ENCODE measurements at regions not wholly inside any gene's neighbourhood (a gene's known extent, or its start where the extent isn't known, plus 50 kb on each side); places are given as distances from the start of the nearest gene placed in this dataset.
"Not testable (repeated sequence)": the region's sequence is repeated elsewhere in the genome, so short reads cannot be mapped to it uniquely, and the experiment has no call there.

- DNase-seq (ENCODE audit: low spot score): no peak
- in situ Hi-C loops (cut with HindIII; ENCODE audit: low sequenced_read_pairs): no loop called here
Observed at GRCh38 chr13:39803156-39803555, 147.7 kb downstream of the COG6 start.

GRCh38 chr13:39803851-39804250, 148.4 kb downstream of the COG6 start:
- DNase-seq (ENCODE audit: low spot score): no peak
- in situ Hi-C loops (cut with HindIII; ENCODE audit: low sequenced_read_pairs): no loop called here

- in situ Hi-C loops (cut with HindIII; ENCODE audit: low sequenced_read_pairs): no loop called here
Observed at GRCh38 chr13:39804332-39805210, 149.1 kb downstream of the COG6 start.

GRCh38 chr13:39809466-39809865, 154.0 kb downstream of the COG6 start:
- DNase-seq (ENCODE audit: low spot score): no peak
- in situ Hi-C loops (cut with HindIII; ENCODE audit: low sequenced_read_pairs): no loop called here

More at GRCh38 chr13:39804332-39805210, 149.1 kb downstream of the COG6 start:
- DNase-seq (ENCODE audit: low spot score): no peak

GRCh38 chr13:39810091-39810877, 154.8 kb downstream of the COG6 start:
- DNase-seq (ENCODE audit: low spot score): no peak
- in situ Hi-C loops (cut with HindIII; ENCODE audit: low sequenced_read_pairs): no loop called here

GRCh38 chr13:39811051-39811450, 155.6 kb downstream of the COG6 start:
- DNase-seq (ENCODE audit: low spot score): no peak
- in situ Hi-C loops (cut with HindIII; ENCODE audit: low sequenced_read_pairs): no loop called here

- in situ Hi-C loops (cut with HindIII; ENCODE audit: low sequenced_read_pairs): no loop called here
- no peak for DNase-seq (ENCODE audit: low spot score)
Observed at GRCh38 chr13:39811696-39812095, 156.2 kb downstream of the COG6 start.

GRCh38 chr13:39815345-39816111, 160.1 kb downstream of the COG6 start:
- in situ Hi-C loops (cut with HindIII; ENCODE audit: low sequenced_read_pairs): no loop called here
- no peak for DNase-seq (ENCODE audit: low spot score)

- no peak for DNase-seq (ENCODE audit: low spot score)
- in situ Hi-C loops (cut with HindIII; ENCODE audit: low sequenced_read_pairs): no loop called here
Observed at GRCh38 chr13:39816936-39817335, 161.5 kb downstream of the COG6 start.

GRCh38 chr13:39818953-39819352, 163.5 kb downstream of the COG6 start:
- no peak for DNase-seq (ENCODE audit: low spot score)
- in situ Hi-C loops (cut with HindIII; ENCODE audit: low sequenced_read_pairs): no loop called here

GRCh38 chr13:39820606-39821005, 165.1 kb downstream of the COG6 start:
- in situ Hi-C loops (cut with HindIII; ENCODE audit: low sequenced_read_pairs): no loop called here
- DNase-seq (ENCODE audit: low spot score): no peak

- in situ Hi-C loops (cut with HindIII; ENCODE audit: low sequenced_read_pairs): no loop called here
- no peak for DNase-seq (ENCODE audit: low spot score)
Observed at GRCh38 chr13:39821977-39822376, 166.5 kb downstream of the COG6 start.

GRCh38 chr13:39822437-39822836, 167.0 kb downstream of the COG6 start:
- no peak for DNase-seq (ENCODE audit: low spot score)
- in situ Hi-C loops (cut with HindIII; ENCODE audit: low sequenced_read_pairs): no loop called here

- DNase-seq (ENCODE audit: low spot score): no peak
- in situ Hi-C loops (cut with HindIII; ENCODE audit: low sequenced_read_pairs): no loop called here
Observed at GRCh38 chr13:39823063-39823713, 167.7 kb downstream of the COG6 start.

GRCh38 chr13:39825886-39826285, 170.4 kb downstream of the COG6 start:
- DNase-seq (ENCODE audit: low spot score): no peak
- in situ Hi-C loops (cut with HindIII; ENCODE audit: low sequenced_read_pairs): no loop called here

GRCh38 chr13:39835253-39835652, 179.8 kb downstream of the COG6 start:
- peak; percentile 2 for DNase-seq (ENCODE audit: low spot score)

GRCh38 chr13:39836038-39836437, 180.6 kb downstream of the COG6 start:
- in situ Hi-C loops (cut with HindIII; ENCODE audit: low sequenced_read_pairs): no loop called here

More at GRCh38 chr13:39835253-39835652, 179.8 kb downstream of the COG6 start:
- in situ Hi-C loops (cut with HindIII; ENCODE audit: low sequenced_read_pairs): no loop called here

GRCh38 chr13:39837866-39838265, 182.4 kb downstream of the COG6 start:
- DNase-seq (ENCODE audit: low spot score); in situ Hi-C loops (cut with HindIII; ENCODE audit: low sequenced_read_pairs): not testable (repeated sequence)

More at GRCh38 chr13:39836038-39836437, 180.6 kb downstream of the COG6 start:
- no peak for DNase-seq (ENCODE audit: low spot score)

GRCh38 chr13:39840201-39840600, 184.7 kb downstream of the COG6 start:
- DNase-seq (ENCODE audit: low spot score): no peak
- in situ Hi-C loops (cut with HindIII; ENCODE audit: low sequenced_read_pairs): no loop called here
